Spleen (tissue), 7 donors: ENCODE measurements at regions not wholly inside any gene's neighbourhood (a gene's known extent, or its start where the extent isn't known, plus 50 kb on each side); places are given as distances from the start of the nearest gene placed in this dataset.

Source experiments
- CTCF ChIP-seq, 11 experiments: fragments of 200-600 bp in 7 of 11; fragments of 450-650 bp in 4 of 11; sonication (generic) in 4 of 11; IDR thresholded peaks in 8 of 11; conservative IDR thresholded peaks in 3 of 11; 1 replicate in 7 of 11; 2 replicates in 4 of 11; pipeline versions ENCODE4 v1.4.0 to v1.8.0; 2016 to 2021; ENCODE audit warnings: antibody characterized with exemption in 11 of 11, inconsistent platforms in 4 of 11, mild to moderate bottlenecking in 1 of 11
- POLR2A ChIP-seq, 3 donors: fragments of 450-650 bp; IDR thresholded peaks; one replicate each; pipeline ENCODE4 v1.5.1; 2017; ENCODE audit warnings: antibody characterized with exemption in 3 of 3, mild to moderate bottlenecking in 1 of 3
- donor health status: DM: no; HTN: no; CAD: no; lungs with moderate emphysema.
- donor health status: DM: no; HTN: no; CAD: no.
- donor health status: DM: no; HTN: no; CAD: no.

- TF ChIP-seq CTCF (IDR thresholded peaks at IDR 0.05 in 8 of 11, conservative IDR thresholded peaks at IDR 0.05 in 3 of 11) (no peak), POLR2A (IDR thresholded peaks at IDR 0.05) (no peak)
These were observed 312.6 kb downstream of the HTR1B start for GRCh38 chr6:77150736-77151135.
